ENCODE measurements at regions not wholly inside any gene's neighbourhood (a gene's known extent, or its start where the extent isn't known, plus 50 kb on each side); places are given as distances from the start of the nearest gene placed in this dataset.
"Not testable (repeated sequence)": the region's sequence is repeated elsewhere in the genome, so short reads cannot be mapped to it uniquely, and the experiment has no call there.

- TF ChIP-seq POLR2AphosphoS5 (IDR thresholded peaks at IDR 0.05; ENCODE audit: insufficient read depth in 1 of 2, low read depth in 1 of 2); POLR2A (IDR thresholded peaks at IDR 0.05): not testable (repeated sequence)
Observed at GRCh38 chr1:90811444-90811950, 94.4 kb upstream of the BARHL2 start.

Data from vagina (tissue), 2 donors.